Esophagus muscularis mucosa (tissue), 4 donors: ENCODE measurements at regions not wholly inside any gene's neighbourhood (a gene's known extent, or its start where the extent isn't known, plus 50 kb on each side); places are given as distances from the start of the nearest gene placed in this dataset.
A peak's percentile ranks its signal among the peaks of the same experiment; 100 is the strongest.

Experiments used
- DNase-seq: peaks from one replicate; pipeline ENCODE4 v3.0.0-alpha.2; 2017; ENCODE audit errors: extremely low spot score
- H3K27ac ChIP-seq, 4 donors: fragments of 200-600 bp; sonication (generic); replicated peaks in 1 of 4; 1 replicate in 3 of 4; 2 replicates in 1 of 4; pipeline ENCODE4 v1.5.1; 2016 to 2019; ENCODE audit warnings: mild to moderate bottlenecking in 1 of 4
- H3K27me3 ChIP-seq, 4 donors: fragments of 200-600 bp; sonication (generic); one replicate each; pipeline versions ENCODE4 v1.5.1 to v1.6.0; 2016 to 2019
- H3K36me3 ChIP-seq, 4 donors: fragments of 200-600 bp; sonication (generic); one replicate each; pipeline ENCODE4 v1.5.1; 2016 to 2019
- H3K4me1 ChIP-seq, 4 donors: fragments of 200-600 bp; sonication (generic); one replicate each; pipeline ENCODE4 v1.5.1; 2016 to 2019
- H3K4me3 ChIP-seq, 4 donors: fragments of 200-600 bp; sonication (generic); 1 replicate in 2 of 4; 2 replicates in 2 of 4; pipeline ENCODE4 v1.5.1; 2016 to 2019; ENCODE audit warnings: mild to moderate bottlenecking in 4 of 4, moderate library complexity in 1 of 4
- H3K9me3 ChIP-seq, 4 donors: fragments of 200-600 bp; sonication (generic); 1 replicate in 3 of 4; 2 replicates in 1 of 4; pipeline ENCODE4 v1.5.1; 2016 to 2019
- CTCF ChIP-seq, 3 experiments: fragments of 200-600 bp in 2 of 3; fragments of 450-650 bp in 1 of 3; sonication (generic) in 2 of 3; IDR thresholded peaks; one replicate each; pipeline ENCODE4 v1.5.1; 2017 to 2019; ENCODE audit warnings: antibody characterized with exemption in 3 of 3, mild to moderate bottlenecking in 2 of 3, moderate library complexity in 1 of 3
- EP300 ChIP-seq: sonication (generic); formaldehyde crosslinking; IDR thresholded peaks from one replicate; pipeline ENCODE4 v1.6.1; 2017; ENCODE audit warnings: antibody characterized with exemption
- POLR2A ChIP-seq: fragments of 450-650 bp; IDR thresholded peaks from one replicate; pipeline ENCODE4 v1.6.1; 2017; ENCODE audit warnings: antibody characterized with exemption, moderate library complexity, mild to moderate bottlenecking, low read depth
- POLR2AphosphoS5 ChIP-seq, 2 donors: sonication (generic); formaldehyde crosslinking; IDR thresholded peaks; one replicate each; pipeline ENCODE4 v1.6.1; 2017; ENCODE audit warnings: antibody characterized with exemption in 2 of 2
- WGBS: methylation state at CpG from one replicate; pipeline ENCODE4 v1.1.5; 2018; 5-methylcytosine and 5-hydroxymethylcytosine counted together
- intact Hi-C: fragments of 100-400 bp; cut with DNase I; formaldehyde crosslinking; loops from one replicate; pipeline ENCODE4 v1.15.1; 2023

GRCh38 chr2:215683295-215683694, 247.4 kb upstream of the FN1 start:
- H3K9me3 ChIP-seq: no peaks in the 10 kb centered on the region
- 88% methylated on average over 4 of the region's 4 CpGs for WGBS
- no peaks in the 10 kb centered on the region for H3K27me3 ChIP-seq
- H3K4me3 ChIP-seq: no peak overlapping the region
- H3K27ac ChIP-seq: no peak overlapping the region
- TF ChIP-seq POLR2AphosphoS5 (IDR thresholded peaks at IDR 0.05): no peak
- no peaks in the 10 kb centered on the region for H3K36me3 ChIP-seq
- H3K4me1 ChIP-seq: peaks cover 0 to 8% (median 4%) of the 10 kb centered on the region in 4 donors
- DNase-seq: no peak
- intact Hi-C loops: no loop called here

GRCh38 chr2:215681799-215682596, 246.1 kb upstream of the FN1 start:
- no peaks in the 10 kb centered on the region for H3K27me3 ChIP-seq
- H3K36me3 ChIP-seq: no peaks in the 10 kb centered on the region
- WGBS: 80% methylated on average over 4 of the region's 4 CpGs
- H3K4me3 ChIP-seq: no peak overlapping the region
- no peaks in the 10 kb centered on the region for H3K9me3 ChIP-seq
- peaks cover 0 to 16% (median 4%) of the 10 kb centered on the region in 4 donors for H3K4me1 ChIP-seq
- intact Hi-C loops: no loop called here
- H3K27ac ChIP-seq: no peak overlapping the region
- TF ChIP-seq CTCF (IDR thresholded peaks at IDR 0.05): no peak
- no peak for TF ChIP-seq POLR2AphosphoS5 (IDR thresholded peaks at IDR 0.05)
- no peak for TF ChIP-seq EP300
- TF ChIP-seq POLR2A: no peak
- no peak for DNase-seq

- H3K4me3 ChIP-seq: no peak overlapping the region
- H3K4me1 ChIP-seq: peaks cover 0 to 16% (median 4%) of the 10 kb centered on the region in 4 donors
- no peaks in the 10 kb centered on the region for H3K27me3 ChIP-seq
- peak overlapping the region in 1 of 4 donors; percentile 7 for H3K27ac ChIP-seq
- no peak for TF ChIP-seq POLR2AphosphoS5 (IDR thresholded peaks at IDR 0.05)
- no peak for TF ChIP-seq POLR2A
- no peak for TF ChIP-seq CTCF (IDR thresholded peaks at IDR 0.05)
- TF ChIP-seq EP300: no peak
- no peaks in the 10 kb centered on the region for H3K36me3 ChIP-seq
- DNase-seq: no peak
- intact Hi-C loops: no loop called here
- no peaks in the 10 kb centered on the region for H3K9me3 ChIP-seq
- WGBS: 70% methylated on average over 6 of the region's 6 CpGs
These were observed 245.0 kb upstream of the FN1 start for GRCh38 chr2:215680605-215681598.

GRCh38 chr2:215678094-215678493, 242.2 kb upstream of the FN1 start:
- Histone ChIP-seq H3K4me1 (peaks cover 0 to 16% (median 4%) of the 10 kb centered on the region in 4 donors), H3K27ac (no peak overlapping the region), H3K9me3 (no peaks in the 10 kb centered on the region), H3K36me3 (no peaks in the 10 kb centered on the region), H3K4me3 (no peak overlapping the region), H3K27me3 (no peaks in the 10 kb centered on the region)
- no peak for DNase-seq
- TF ChIP-seq CTCF (IDR thresholded peaks at IDR 0.05) (no peak), POLR2A (no peak), EP300 (no peak), POLR2AphosphoS5 (IDR thresholded peaks at IDR 0.05) (no peak)
- intact Hi-C loops: no loop called here

- no peak for DNase-seq
- H3K9me3 ChIP-seq: no peaks in the 10 kb centered on the region
- no peak for TF ChIP-seq EP300
- TF ChIP-seq POLR2A: no peak
- TF ChIP-seq CTCF (IDR thresholded peaks at IDR 0.05): no peak
- TF ChIP-seq POLR2AphosphoS5 (IDR thresholded peaks at IDR 0.05): no peak
- peaks cover 0 to 16% (median 4%) of the 10 kb centered on the region in 4 donors for H3K4me1 ChIP-seq
- 84% methylated on average over 2 of the region's 2 CpGs for WGBS
- no peaks in the 10 kb centered on the region for H3K27me3 ChIP-seq
- H3K36me3 ChIP-seq: no peaks in the 10 kb centered on the region
- intact Hi-C loops: no loop called here
- no peak overlapping the region for H3K27ac ChIP-seq
- no peak overlapping the region for H3K4me3 ChIP-seq
These were observed 241.6 kb upstream of the FN1 start for GRCh38 chr2:215677481-215677880.
